Sigmoid colon (tissue), 4 donors: ENCODE measurements at regions not wholly inside any gene's neighbourhood (a gene's known extent, or its start where the extent isn't known, plus 50 kb on each side); places are given as distances from the start of the nearest gene placed in this dataset.

Source experiments
- EP300 ChIP-seq, 4 donors: sonication (generic); formaldehyde crosslinking; IDR thresholded peaks; one replicate each; pipeline ENCODE4 v1.6.1; 2017; ENCODE audit warnings: antibody characterized with exemption in 4 of 4
- POLR2A ChIP-seq, 2 donors: fragments of 450-650 bp; IDR thresholded peaks; one replicate each; pipeline ENCODE4 v1.6.1; 2016; ENCODE audit warnings: antibody characterized with exemption in 2 of 2, mild to moderate bottlenecking in 2 of 2, moderate library complexity in 2 of 2
- POLR2AphosphoS5 ChIP-seq, 4 donors: sonication (generic); formaldehyde crosslinking; IDR thresholded peaks; one replicate each; pipeline ENCODE4 v1.6.1; 2017; ENCODE audit warnings: antibody characterized with exemption in 4 of 4
- TF ChIP-seq, protein P1 (sequence below), 4 experiments: fragments of 450-650 bp in 3 of 4; fragments of 200-600 bp in 1 of 4; IDR thresholded peaks; one replicate each; pipeline ENCODE4 v1.5.1; 2016 to 2019; ENCODE audit warnings: antibody characterized with exemption in 4 of 4, mild to moderate bottlenecking in 3 of 4, moderate library complexity in 2 of 4

DNA sequence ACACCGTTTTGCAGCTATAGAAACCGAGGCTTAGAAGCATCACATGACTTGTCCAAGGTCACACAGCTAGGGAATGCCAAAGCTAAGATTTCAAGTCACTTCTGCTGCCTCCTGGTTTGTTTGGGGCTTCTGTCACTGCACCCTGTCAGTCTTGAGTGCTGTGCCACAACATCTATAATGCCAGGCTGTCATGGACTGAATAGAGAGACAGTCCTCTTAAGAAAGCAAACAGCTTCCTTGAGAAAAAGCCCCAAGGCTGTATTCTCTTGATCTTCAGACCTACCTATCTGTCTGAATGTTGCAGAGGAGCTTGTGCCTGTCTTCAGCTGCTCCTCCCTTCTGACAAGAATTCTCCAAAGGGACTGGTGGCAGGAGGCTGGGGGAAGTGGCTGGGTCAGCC is 81.6 kb downstream of the OLFM4 start:
- TF ChIP-seq POLR2A (IDR thresholded peaks at IDR 0.05) = no peak
- TF ChIP-seq, protein P1, sequence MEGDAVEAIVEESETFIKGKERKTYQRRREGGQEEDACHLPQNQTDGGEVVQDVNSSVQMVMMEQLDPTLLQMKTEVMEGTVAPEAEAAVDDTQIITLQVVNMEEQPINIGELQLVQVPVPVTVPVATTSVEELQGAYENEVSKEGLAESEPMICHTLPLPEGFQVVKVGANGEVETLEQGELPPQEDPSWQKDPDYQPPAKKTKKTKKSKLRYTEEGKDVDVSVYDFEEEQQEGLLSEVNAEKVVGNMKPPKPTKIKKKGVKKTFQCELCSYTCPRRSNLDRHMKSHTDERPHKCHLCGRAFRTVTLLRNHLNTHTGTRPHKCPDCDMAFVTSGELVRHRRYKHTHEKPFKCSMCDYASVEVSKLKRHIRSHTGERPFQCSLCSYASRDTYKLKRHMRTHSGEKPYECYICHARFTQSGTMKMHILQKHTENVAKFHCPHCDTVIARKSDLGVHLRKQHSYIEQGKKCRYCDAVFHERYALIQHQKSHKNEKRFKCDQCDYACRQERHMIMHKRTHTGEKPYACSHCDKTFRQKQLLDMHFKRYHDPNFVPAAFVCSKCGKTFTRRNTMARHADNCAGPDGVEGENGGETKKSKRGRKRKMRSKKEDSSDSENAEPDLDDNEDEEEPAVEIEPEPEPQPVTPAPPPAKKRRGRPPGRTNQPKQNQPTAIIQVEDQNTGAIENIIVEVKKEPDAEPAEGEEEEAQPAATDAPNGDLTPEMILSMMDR (IDR thresholded peaks at IDR 0.05) = no peak
- no peak for TF ChIP-seq POLR2AphosphoS5 (IDR thresholded peaks at IDR 0.05)
- TF ChIP-seq EP300 (IDR thresholded peaks at IDR 0.05) = no peak
